Adrenal gland (tissue), 9 donors: ENCODE measurements at regions not wholly inside any gene's neighbourhood (a gene's known extent, or its start where the extent isn't known, plus 50 kb on each side); places are given as distances from the start of the nearest gene placed in this dataset.

Experiments used
- DNase-seq, 7 donors: peaks; one replicate each; pipeline ENCODE4 v3.0.0-alpha.2; 2019 to 2020
- H3K27ac ChIP-seq, 5 donors: fragments of 200-600 bp; sonication (generic) in 4 of 5; 1 replicate in 3 of 5; 2 replicates in 2 of 5; pipeline versions ENCODE4 v1.5.1 to v1.8.0; 2016 to 2020; ENCODE audit warnings: mild to moderate bottlenecking in 1 of 5
- H3K27me3 ChIP-seq: fragments of 200-600 bp; 2 replicates; pipeline ENCODE4 v1.8.0; 2021
- H3K36me3 ChIP-seq, 2 donors: fragments of 200-600 bp; replicated peaks in 1 of 2; 1 replicate in 1 of 2; 2 replicates in 1 of 2; pipeline versions ENCODE4 v1.5.1 to v1.8.0; 2018 to 2022
- H3K4me1 ChIP-seq, 2 donors: fragments of 200-600 bp; replicated peaks in 1 of 2; 1 replicate in 1 of 2; 2 replicates in 1 of 2; pipeline versions ENCODE4 v1.5.1 to v1.8.0; 2018 to 2021
- H3K4me3 ChIP-seq, 4 donors: fragments of 200-600 bp; sonication (generic) in 3 of 4; one replicate each; pipeline ENCODE4 v1.5.1; 2016 to 2018
- H3K9me3 ChIP-seq, 3 donors: fragments of 200-600 bp; sonication (generic) in 1 of 3; replicated peaks in 1 of 3; 1 replicate in 2 of 3; 2 replicates in 1 of 3; pipeline versions ENCODE4 v1.5.1 to v1.8.0; 2016 to 2021
- POLR2A ChIP-seq, 2 donors: fragments of 450-650 bp; IDR thresholded peaks; one replicate each; pipeline ENCODE4 v1.6.1; 2017; ENCODE audit warnings: antibody characterized with exemption in 2 of 2, mild to moderate bottlenecking in 2 of 2, moderate library complexity in 1 of 2
- WGBS, 4 donors: extraction: QIAGEN DNeasy Blood & Tissue Kit in 2 of 4; methylation state at CpG; one replicate each; pipeline versions ENCODE4 v1.1.5 to v1.1.7; 2013 to 2017; 5-methylcytosine and 5-hydroxymethylcytosine counted together
- intact Hi-C, 2 donors: fragments of 100-400 bp; cut with DNase I; formaldehyde crosslinking; loops; one replicate each; pipeline versions ENCODE4 v1.14.1 to v1.15.0; 2022 to 2023
- TF ChIP-seq, protein P1 (sequence below), 6 experiments: fragments of 450-650 bp in 4 of 6; fragments of 200-600 bp in 2 of 6; sonication (generic) in 1 of 6; IDR thresholded peaks; 1 replicate in 5 of 6; 2 replicates in 1 of 6; pipeline versions ENCODE4 v1.5.1 to v1.8.0; 2016 to 2021; ENCODE audit warnings: antibody characterized with exemption in 6 of 6, mild to moderate bottlenecking in 2 of 6, moderate library complexity in 1 of 6
- donor health status: healthy with polysubstance abuse.
- donor health status: Bipolar disorder and iron deficiency.
- donor health status: DM: yes; HTN: yes; CAD: no.
- donor health status: DM: no; HTN: no; CAD: no.
- donor health status: DM: no; HTN: no; CAD: no.

- H3K4me3 ChIP-seq: no peak overlapping the region
- WGBS, 4 donors: 89 to 100% (median 90%) methylated on average over 5 to 9 of the region's 9 CpGs
- no peaks in the 10 kb centered on the region for H3K4me1 ChIP-seq
- intact Hi-C loops: loop anchor here (5.0 to 10.0 kb wide), 2 partner anchors 737 to 745 kb away; partner anchors contain the start of gene SHH (in 1 of the 2)
- no peaks in the 10 kb centered on the region for H3K27me3 ChIP-seq
- H3K27ac ChIP-seq: no peak overlapping the region
- TF ChIP-seq, protein P1, sequence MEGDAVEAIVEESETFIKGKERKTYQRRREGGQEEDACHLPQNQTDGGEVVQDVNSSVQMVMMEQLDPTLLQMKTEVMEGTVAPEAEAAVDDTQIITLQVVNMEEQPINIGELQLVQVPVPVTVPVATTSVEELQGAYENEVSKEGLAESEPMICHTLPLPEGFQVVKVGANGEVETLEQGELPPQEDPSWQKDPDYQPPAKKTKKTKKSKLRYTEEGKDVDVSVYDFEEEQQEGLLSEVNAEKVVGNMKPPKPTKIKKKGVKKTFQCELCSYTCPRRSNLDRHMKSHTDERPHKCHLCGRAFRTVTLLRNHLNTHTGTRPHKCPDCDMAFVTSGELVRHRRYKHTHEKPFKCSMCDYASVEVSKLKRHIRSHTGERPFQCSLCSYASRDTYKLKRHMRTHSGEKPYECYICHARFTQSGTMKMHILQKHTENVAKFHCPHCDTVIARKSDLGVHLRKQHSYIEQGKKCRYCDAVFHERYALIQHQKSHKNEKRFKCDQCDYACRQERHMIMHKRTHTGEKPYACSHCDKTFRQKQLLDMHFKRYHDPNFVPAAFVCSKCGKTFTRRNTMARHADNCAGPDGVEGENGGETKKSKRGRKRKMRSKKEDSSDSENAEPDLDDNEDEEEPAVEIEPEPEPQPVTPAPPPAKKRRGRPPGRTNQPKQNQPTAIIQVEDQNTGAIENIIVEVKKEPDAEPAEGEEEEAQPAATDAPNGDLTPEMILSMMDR (IDR thresholded peaks at IDR 0.05): no peak
- TF ChIP-seq POLR2A (IDR thresholded peaks at IDR 0.05): no peak
- no peak for DNase-seq
- no peaks in the 10 kb centered on the region for H3K36me3 ChIP-seq
- no peaks in the 10 kb centered on the region for H3K9me3 ChIP-seq
Measured at GRCh38 chr7:156549636-156550035, 90.9 kb upstream of the RNF32 start.

DNA sequence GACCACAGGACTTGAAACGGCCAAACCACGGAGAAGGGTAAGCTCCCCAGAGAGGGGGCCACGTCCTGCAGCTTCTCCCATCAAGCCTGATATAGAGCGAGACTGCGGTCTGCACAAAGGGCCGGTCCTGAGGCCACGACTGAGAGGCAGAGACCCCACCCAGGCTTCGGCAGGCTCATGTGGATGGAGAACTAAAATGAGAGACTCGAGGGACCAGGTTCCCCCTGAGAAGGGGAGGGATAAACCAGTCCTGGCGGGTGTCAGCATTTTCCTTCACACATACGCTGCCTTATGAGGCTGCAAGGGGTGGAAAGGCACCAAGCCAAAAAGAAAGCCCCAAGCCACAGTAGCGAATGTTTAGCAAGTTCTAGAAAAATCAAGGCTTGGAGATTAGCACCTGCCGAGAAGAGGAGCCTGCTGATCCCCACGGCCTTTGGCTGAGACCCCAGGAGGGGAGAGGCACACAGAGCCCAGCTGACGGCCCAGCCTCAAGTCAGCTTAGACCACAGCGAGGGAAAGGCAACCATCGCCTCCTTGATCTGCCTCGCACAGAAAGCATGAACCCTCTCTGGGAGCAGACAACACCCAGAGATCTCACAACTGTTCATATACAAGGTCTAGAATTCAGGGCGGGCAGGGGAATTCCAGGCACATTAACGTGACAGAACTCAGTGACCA, 92.6 kb upstream of the RNF32 start:
- DNase-seq: no peak
- TF ChIP-seq POLR2A (IDR thresholded peaks at IDR 0.05): no peak
- TF ChIP-seq, protein P1 (IDR thresholded peaks at IDR 0.05): no peak
- intact Hi-C loops: loop anchor here (5.0 to 10.0 kb wide), 2 partner anchors 736 to 743 kb away; partner anchors contain the start of gene SHH (in 1 of the 2)
- WGBS, 4 donors: 84 to 87% (median 86%) methylated on average over 20 of the region's 20 CpGs
- no peaks in the 10 kb centered on the region for H3K36me3 ChIP-seq
- no peaks in the 10 kb centered on the region for H3K4me1 ChIP-seq
- H3K9me3 ChIP-seq: no peaks in the 10 kb centered on the region
- H3K27me3 ChIP-seq: no peaks in the 10 kb centered on the region
- H3K4me3 ChIP-seq: no peak overlapping the region
- no peak overlapping the region for H3K27ac ChIP-seq

- Histone ChIP-seq H3K9me3 (no peaks in the 10 kb centered on the region), H3K4me1 (no peaks in the 10 kb centered on the region), H3K27ac (no peak overlapping the region), H3K4me3 (no peak overlapping the region), H3K36me3 (no peaks in the 10 kb centered on the region), H3K27me3 (no peaks in the 10 kb centered on the region)
- 72 to 76% (median 75%) methylated on average over 9 of the region's 9 CpGs for WGBS, 4 donors
- DNase-seq: no peak
- TF ChIP-seq, protein P1 (IDR thresholded peaks at IDR 0.05): no peak
- no peak for TF ChIP-seq POLR2A (IDR thresholded peaks at IDR 0.05)
- intact Hi-C loops: loop anchor here (5.0 to 10.0 kb wide), 2 partner anchors 734 to 741 kb away; partner anchors contain the start of gene SHH (in 1 of the 2)
Measured at GRCh38 chr7:156545979-156546378, 94.6 kb upstream of the RNF32 start.

- Histone ChIP-seq H3K36me3 (no peaks in the 10 kb centered on the region), H3K4me3 (no peak overlapping the region), H3K27me3 (no peaks in the 10 kb centered on the region), H3K4me1 (no peaks in the 10 kb centered on the region), H3K9me3 (no peaks in the 10 kb centered on the region), H3K27ac (no peak overlapping the region)
- no peak for TF ChIP-seq POLR2A (IDR thresholded peaks at IDR 0.05)
- TF ChIP-seq, protein P1 (IDR thresholded peaks at IDR 0.05): no peak
- DNase-seq: no peak
- 92 to 96% (median 94%) methylated on average over 9 to 11 of the region's 11 CpGs for WGBS, 4 donors
- intact Hi-C loops: loop anchor here (5.0 to 10.0 kb wide), 2 partner anchors 733 to 740 kb away; partner anchors contain the start of gene SHH (in 1 of the 2)
Measured at GRCh38 chr7:156544919-156545715, 95.5 kb upstream of the RNF32 start.
